ENCODE measurements at regions not wholly inside any gene's neighbourhood (a gene's known extent, or its start where the extent isn't known, plus 50 kb on each side); places are given as distances from the start of the nearest gene placed in this dataset.

DNA sequence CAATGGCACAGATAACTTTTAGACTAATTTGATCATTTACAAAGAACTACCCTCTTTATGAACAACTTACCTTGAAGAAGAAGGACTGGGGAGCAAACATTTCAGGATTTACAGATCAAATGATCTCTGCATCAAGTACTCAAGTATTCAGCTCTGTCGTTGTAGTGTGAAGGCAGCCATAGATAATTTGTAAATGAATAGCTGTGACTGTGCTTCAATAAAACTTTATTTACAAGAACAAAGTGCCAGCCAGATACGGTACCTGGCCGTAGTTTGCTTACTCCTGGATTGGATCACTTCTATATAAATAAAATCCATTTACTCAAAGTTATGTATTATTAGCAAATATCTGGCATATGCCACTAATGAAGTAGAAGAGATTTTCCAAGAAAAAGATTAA is 388.2 kb upstream of the SEMA3A start:
- TF ChIP-seq, protein P1, sequence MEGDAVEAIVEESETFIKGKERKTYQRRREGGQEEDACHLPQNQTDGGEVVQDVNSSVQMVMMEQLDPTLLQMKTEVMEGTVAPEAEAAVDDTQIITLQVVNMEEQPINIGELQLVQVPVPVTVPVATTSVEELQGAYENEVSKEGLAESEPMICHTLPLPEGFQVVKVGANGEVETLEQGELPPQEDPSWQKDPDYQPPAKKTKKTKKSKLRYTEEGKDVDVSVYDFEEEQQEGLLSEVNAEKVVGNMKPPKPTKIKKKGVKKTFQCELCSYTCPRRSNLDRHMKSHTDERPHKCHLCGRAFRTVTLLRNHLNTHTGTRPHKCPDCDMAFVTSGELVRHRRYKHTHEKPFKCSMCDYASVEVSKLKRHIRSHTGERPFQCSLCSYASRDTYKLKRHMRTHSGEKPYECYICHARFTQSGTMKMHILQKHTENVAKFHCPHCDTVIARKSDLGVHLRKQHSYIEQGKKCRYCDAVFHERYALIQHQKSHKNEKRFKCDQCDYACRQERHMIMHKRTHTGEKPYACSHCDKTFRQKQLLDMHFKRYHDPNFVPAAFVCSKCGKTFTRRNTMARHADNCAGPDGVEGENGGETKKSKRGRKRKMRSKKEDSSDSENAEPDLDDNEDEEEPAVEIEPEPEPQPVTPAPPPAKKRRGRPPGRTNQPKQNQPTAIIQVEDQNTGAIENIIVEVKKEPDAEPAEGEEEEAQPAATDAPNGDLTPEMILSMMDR (IDR thresholded peaks at IDR 0.05) = no peak
- H3K27me3 Mint-ChIP-seq (ENCODE audit: low read depth, poor library complexity) = no peaks in the 10 kb centered on the region
- no peaks in the 10 kb centered on the region for H3K9me3 Mint-ChIP-seq
- H3K4me3 Mint-ChIP-seq = no peak overlapping the region
- H3K4me1 Mint-ChIP-seq = peaks cover 5% of the 10 kb centered on the region
- H3K36me3 Mint-ChIP-seq (ENCODE audit: low read depth) = no peaks in the 10 kb centered on the region
- no peak for DNase-seq
- H3K27ac Mint-ChIP-seq = no peak overlapping the region

DNA sequence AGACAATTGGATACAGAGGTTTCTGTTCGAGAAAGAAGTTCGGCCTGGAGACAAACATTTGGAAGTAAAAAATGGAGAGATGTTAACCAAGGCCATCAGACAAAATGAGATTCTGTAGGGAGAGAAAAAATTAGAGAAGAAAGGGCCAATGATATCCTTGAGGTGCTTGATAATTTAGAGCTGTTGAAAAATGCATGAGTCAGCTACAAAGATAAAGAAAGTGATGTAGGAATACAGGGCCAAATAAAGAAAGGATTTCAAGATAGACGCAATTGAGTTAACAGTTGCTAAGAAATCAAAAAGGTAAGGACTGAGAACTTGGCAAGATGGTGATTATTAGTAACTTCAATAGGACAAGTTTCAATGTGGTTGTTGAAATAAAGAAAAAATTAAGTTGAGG is 384.2 kb upstream of the SEMA3A start:
- no peaks in the 10 kb centered on the region for H3K9me3 Mint-ChIP-seq
- H3K36me3 Mint-ChIP-seq (ENCODE audit: low read depth) = no peaks in the 10 kb centered on the region
- DNase-seq = no peak
- TF ChIP-seq, protein P1 (IDR thresholded peaks at IDR 0.05) = no peak
- no peaks in the 10 kb centered on the region for H3K4me1 Mint-ChIP-seq
- H3K27ac Mint-ChIP-seq = no peak overlapping the region
- no peaks in the 10 kb centered on the region for H3K27me3 Mint-ChIP-seq (ENCODE audit: low read depth, poor library complexity)
- H3K4me3 Mint-ChIP-seq = no peak overlapping the region

DNA sequence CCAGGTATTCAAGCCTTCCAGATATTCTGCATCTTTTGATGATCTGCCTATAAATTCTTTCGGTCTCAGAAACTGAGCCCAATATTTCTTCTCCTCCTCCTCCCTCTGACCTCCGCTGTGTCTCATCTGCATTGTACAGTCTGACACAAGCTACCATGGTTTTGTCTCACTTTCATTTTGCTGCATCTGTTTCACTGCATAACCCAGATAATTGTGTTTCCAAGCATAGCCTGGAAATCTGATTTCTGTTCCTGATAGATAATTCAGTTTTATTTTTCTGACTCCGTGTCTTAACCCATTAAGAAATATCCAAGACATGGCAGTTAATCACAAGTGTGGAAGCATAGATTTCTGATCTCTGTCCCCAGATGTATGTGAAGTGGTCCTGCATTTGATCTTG is 374.2 kb upstream of the SEMA3A start:
- H3K36me3 Mint-ChIP-seq (ENCODE audit: low read depth) = no peaks in the 10 kb centered on the region
- H3K9me3 Mint-ChIP-seq = no peaks in the 10 kb centered on the region
- TF ChIP-seq, protein P1 (IDR thresholded peaks at IDR 0.05) = no peak
- DNase-seq = no peak
- H3K27ac Mint-ChIP-seq = no peak overlapping the region
- peaks cover 8% of the 10 kb centered on the region for H3K4me1 Mint-ChIP-seq
- H3K4me3 Mint-ChIP-seq = no peak overlapping the region
- H3K27me3 Mint-ChIP-seq (ENCODE audit: low read depth, poor library complexity) = no peaks in the 10 kb centered on the region

DNA sequence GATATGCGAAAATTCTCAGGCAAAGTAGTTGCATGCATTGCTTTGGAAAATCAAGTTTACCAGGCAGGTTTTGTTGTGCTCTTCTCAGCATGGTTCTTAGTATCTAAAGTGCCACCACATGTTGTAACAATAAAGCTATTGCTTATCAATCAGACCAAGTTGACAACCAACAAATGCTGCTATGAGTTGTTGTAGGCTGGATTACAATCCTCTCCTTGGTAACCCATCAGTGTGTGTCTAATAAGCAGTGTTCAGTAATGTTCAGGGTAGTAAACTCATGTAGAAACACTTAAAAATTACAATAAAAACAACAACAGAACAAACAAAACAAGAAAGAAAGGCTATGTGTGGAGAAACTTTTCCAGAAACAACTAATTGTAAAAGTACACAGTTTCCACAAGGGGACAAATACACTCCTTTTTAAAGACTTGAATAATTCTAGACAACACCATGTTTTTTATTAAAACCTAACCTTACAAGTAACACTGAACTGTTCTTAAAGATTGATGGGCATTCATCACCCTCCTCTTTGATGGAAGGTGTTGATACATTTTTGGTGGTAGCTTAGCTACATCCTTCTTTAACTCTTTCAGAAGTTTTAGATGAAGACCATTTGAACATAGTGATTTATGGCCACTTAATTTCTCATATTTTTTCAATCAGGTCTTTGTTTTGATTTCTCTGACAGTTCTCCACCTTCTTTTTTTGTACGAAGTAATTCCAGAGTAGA is 370.9 kb upstream of the SEMA3A start:
- no peaks in the 10 kb centered on the region for H3K27me3 Mint-ChIP-seq (ENCODE audit: low read depth, poor library complexity)
- peaks cover 8% of the 10 kb centered on the region for H3K4me1 Mint-ChIP-seq
- H3K4me3 Mint-ChIP-seq = no peak overlapping the region
- no peaks in the 10 kb centered on the region for H3K9me3 Mint-ChIP-seq
- no peak for DNase-seq
- H3K27ac Mint-ChIP-seq = no peak overlapping the region
- TF ChIP-seq, protein P1 (IDR thresholded peaks at IDR 0.05) = no peak
- H3K36me3 Mint-ChIP-seq (ENCODE audit: low read depth) = no peaks in the 10 kb centered on the region

DNA sequence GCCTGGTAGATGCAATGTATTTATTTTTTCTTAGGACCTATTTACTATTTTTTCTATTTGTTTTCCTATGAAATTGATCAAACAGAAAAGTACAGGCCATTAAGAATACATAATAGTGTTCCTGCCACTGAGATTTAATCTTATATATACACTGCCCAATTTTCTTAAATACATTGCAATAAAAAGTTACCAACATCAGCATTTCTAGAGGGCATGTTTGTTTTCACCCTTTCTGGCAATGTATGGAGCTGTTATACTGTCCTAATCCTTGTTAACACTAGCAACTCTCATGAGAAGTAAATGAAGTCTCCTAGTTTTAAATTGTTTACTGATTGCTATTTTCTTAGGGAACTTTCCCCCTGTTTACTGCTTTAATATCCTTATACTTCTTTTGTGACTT is 359.1 kb upstream of the SEMA3A start:
- TF ChIP-seq, protein P1 (IDR thresholded peaks at IDR 0.05) = no peak
- H3K27ac Mint-ChIP-seq = no peak overlapping the region
- H3K4me3 Mint-ChIP-seq = no peak overlapping the region
- peaks cover 8% of the 10 kb centered on the region for H3K36me3 Mint-ChIP-seq (ENCODE audit: low read depth)
- no peak for DNase-seq
- H3K27me3 Mint-ChIP-seq (ENCODE audit: low read depth, poor library complexity) = peaks cover 3% of the 10 kb centered on the region
- H3K4me1 Mint-ChIP-seq = peaks cover 5% of the 10 kb centered on the region
- peaks cover 29% of the 10 kb centered on the region for H3K9me3 Mint-ChIP-seq

DNA sequence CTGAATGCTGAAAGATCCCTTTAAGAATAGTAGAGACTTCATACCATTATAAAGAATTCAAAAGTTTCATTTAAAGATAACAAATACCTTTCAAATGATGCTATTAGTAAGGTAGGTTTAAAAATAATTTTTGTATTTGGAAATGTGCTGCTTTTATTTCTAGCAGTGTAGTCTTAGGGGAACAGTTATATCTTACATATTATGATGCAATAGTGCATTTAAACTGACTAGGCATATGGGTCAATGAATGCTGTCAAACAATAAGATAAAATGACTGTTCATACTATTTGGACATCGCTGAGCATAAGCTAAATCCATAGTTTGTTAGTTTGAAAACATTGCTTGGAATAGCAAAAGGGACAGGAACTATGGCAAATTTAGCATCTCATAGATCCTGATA is 354.8 kb upstream of the SEMA3A start:
- Mint-ChIP-seq H3K36me3 (ENCODE audit: low read depth) (no peaks in the 10 kb centered on the region), H3K27ac (no peak overlapping the region), H3K4me3 (no peak overlapping the region), H3K27me3 (ENCODE audit: low read depth, poor library complexity) (peaks cover 3% of the 10 kb centered on the region), H3K9me3 (peaks cover 2% of the 10 kb centered on the region), H3K4me1 (peaks cover 8% of the 10 kb centered on the region)
- DNase-seq = no peak
- TF ChIP-seq, protein P1 (IDR thresholded peaks at IDR 0.05) = no peak

Measured in nephron progenitor cell (in vitro differentiated cells).